COLO829 (cell line): ENCODE measurements at regions not wholly inside any gene's neighbourhood (a gene's known extent, or its start where the extent isn't known, plus 50 kb on each side); places are given as distances from the start of the nearest gene placed in this dataset.
A peak's percentile ranks its signal among the peaks of the same experiment; 100 is the strongest.
"Not testable (repeated sequence)": the region's sequence is repeated elsewhere in the genome, so short reads cannot be mapped to it uniquely, and the experiment has no call there.

ENCODE experiments used
- DNase-seq: peaks from one replicate; pipeline ENCODE4 v3.0.0; 2012; ENCODE audit warnings: low spot score

DNA sequence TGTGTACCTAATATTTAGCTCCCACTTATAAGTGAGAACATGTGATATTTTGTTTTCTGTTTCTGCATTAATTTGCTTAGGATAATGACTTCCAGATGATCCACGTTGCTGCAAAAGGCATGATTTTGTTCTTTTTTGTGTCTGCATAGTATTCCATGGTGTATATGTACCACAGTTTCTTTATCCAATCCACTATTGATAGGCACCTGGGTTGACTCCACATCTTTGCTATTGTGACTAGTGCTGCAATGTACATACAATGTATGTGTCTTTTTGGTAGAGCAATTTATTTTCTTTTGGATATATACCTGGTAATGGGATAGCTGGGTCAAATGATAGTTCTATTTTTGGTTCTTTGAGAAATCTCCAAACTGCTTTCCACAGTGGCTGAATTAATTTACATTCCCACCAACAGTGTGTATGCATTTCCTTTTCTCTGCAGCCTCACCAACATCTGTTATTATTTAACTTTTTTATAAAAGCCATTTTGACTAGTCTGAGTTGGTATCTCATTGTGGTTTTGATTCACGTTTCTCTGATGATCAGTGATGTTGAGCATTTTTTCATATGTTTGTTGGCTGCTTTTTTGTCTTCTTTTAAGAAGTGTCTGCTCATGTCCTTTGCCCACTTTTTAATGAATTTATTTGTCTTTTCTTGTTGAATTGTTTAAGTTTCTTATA, 102.8 kb upstream of the GAS1 start:
- not testable (repeated sequence) for DNase-seq

DNA sequence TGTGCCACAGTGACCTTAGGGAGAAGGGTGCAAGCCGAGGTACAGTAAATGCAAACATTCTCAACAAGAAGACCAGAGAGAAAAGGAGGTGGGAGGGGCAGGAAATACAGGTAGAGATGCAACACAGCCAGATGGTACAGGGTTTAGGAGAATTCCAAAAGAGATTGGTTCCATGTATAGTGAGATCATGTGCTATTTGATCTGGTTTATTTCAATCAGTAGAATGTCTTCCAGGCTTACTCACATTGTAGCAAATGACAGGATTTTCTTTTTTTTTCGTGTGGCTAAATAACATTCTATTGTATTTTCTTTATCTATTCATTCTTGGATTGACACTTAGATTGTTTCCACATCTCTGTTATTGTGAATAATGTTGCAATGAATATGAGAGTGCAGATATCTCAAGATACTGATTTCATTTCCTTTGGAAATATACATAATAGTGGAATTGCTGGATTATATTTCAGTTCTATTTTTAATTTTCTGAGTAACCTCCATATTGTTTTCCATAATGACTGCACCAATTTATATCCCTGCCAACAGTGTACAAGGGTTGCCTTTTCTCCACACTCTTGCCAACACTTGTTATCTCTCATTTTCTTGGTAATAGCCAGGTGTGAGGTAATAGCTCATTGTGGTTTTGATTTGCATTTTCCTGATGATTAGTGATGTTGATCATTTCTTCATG, 107.8 kb upstream of the GAS1 start:
- DNase-seq, result no peak

DNA sequence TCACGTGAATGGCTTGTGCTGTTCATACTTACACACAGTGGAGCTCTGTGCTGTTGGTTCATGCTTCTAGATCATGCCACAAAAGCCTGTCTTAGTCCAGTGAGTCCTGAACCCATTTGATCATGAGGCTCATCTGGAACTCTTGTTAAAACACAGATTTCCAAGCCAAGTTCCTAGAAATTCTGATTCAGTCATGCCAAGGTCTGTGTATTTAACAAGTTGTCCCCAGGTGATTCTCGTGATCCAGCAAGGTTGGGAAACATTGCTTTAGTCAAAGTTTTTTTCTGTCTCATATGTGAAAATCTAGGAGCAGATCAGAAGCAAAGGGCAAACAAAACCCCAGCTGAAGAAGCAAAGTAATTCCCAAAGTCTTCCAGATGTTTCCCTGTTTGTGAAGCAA, 112.5 kb upstream of the GAS1 start:
- no peak for DNase-seq

DNA sequence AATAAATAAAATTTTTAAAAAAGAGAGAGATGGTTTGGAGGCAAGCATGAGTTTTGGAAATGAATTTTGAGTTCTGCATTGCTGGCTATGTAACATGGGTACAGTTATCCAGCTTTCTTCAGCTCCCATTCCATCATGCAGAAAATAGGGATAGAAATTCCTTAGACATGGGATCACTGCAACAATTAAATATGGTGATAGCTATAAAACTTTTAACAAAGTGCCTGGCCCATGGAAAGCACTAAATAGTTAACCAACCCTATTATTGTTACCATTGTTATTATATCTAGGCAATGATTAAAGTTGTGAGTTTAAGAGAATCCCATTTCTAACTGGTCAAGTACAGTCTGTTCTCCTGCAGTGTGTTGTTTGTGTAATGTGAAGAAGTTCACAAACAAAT, 115.4 kb upstream of the GAS1 start:
- no peak for DNase-seq

DNA sequence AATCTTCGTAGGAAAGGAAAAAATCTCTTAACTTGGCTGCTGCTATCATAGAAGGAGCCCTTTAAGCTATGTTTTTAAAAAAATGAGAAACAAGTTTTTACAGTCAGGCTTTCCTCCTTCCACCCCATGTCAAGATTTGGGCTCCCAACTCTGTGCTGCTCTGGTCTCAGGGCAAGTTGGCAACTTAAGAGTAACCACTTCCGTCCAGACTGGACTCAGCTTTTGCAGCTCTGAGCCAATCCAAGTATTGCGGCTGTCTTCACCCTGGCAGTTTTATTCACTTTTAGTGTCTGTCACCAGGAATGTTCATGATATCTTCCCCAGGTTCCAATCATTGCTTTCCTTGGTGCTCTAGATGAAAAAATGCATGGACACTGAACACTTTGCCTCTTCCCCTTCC, 115.9 kb upstream of the GAS1 start:
- no peak for DNase-seq

DNA sequence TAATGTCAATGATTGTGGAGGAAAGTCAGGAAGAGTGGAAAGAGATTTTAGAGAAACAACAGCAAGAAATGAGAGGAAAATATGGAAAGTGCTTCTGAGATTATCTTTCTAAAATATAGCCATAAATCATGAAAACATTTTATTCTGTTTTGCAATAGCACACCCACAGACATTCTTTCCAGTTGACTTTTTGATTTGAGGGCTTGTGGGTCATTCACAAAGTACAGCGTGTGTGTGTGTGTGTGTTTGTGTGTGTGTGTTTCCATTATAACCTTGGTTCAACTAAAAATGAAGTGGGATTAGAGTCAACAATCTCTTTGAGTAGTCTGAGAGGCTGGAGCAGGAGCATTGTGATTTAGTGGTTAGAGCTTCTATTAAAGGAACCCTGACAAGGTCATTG, 116.6 kb upstream of the GAS1 start:
- no peak for DNase-seq

DNA sequence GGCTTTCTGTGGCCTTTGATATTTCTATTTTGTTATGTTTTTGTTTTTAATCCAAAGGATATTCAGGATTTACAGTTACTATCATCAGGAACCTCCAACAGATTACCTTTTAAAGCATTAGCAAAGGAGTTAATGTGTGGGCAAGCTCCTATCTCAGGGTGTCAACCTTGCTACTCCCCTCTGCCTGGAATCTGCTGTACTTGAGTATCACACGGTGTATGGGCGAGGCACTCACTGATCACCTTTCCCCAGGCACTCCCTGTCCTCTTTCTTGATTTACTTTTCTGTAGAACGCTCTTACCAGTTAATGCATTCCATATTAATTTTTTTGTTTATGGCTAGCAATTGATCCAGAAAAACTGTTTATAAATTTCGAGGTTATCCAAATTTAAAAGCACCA, 117.0 kb upstream of the GAS1 start:
- no peak for DNase-seq

DNA sequence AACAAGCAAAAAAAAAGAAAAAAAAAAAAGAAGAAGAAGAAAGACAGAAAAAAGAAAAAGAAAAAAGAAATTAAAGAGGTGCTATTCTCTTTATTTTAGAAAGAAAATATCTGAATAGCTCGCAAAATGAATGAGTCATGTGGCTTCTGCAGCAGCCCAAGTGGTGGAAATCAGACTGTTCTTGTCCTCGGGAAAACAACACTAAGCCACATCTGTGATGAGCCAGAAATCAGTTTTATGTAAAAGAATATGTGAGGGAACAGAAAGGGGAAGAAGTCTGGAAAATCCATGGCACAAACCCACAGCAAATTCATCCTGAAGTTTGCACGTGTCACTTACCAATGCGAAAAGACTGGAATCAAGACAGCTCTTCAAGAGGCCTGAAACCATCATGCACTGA, 118.7 kb upstream of the GAS1 start:
- DNase-seq, result no peak

DNA sequence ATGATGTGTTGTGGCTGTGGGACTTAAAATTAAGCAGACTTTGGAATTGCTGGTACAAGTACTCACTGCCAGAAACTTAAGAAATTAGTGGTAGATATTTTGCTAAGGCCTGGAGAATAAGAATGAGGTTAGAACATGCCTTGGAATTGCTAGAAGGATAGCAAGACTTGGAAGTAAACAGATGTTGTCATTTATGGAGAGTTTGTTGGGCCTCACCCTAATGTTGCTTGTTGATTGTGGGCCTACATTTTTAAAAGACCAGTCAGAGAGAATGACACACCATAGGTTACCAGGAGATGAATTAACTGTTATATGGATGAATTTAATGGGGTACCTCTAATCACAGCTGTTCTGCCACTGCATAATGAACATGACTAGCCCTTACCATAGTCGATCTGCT, 120.1 kb upstream of the GAS1 start:
- no peak for DNase-seq

DNA sequence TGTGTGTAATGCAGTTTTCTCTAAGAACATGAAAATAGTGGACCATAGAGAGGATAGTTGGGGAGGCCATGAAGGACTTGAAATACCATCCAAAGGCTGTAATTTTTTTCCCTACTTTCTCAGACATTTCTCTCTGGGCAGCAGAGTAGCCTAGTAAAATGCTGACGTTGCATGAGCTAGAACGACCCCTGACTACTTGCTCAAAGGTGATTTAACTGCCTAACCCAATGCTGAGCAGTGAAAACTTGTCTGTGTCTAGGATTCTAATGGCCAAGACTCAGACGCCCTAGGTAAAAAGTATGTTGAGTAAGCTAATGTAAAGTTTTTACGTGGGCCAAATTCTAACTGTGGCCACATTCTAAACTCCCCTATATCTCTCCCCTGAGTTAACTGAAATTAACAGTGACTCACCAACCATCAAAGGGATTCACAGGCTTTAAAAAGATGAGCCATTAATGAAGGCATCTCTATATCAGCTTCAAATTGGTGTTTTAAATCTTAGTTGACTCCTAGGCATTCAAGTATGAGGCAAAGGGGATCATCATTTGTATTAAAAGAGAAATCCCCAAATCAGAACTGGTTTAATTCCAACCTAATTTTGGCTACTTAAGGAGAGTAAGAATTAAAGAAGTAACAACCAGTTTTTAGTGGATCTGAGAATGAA, 121.0 kb upstream of the GAS1 start:
- no peak for DNase-seq

DNA sequence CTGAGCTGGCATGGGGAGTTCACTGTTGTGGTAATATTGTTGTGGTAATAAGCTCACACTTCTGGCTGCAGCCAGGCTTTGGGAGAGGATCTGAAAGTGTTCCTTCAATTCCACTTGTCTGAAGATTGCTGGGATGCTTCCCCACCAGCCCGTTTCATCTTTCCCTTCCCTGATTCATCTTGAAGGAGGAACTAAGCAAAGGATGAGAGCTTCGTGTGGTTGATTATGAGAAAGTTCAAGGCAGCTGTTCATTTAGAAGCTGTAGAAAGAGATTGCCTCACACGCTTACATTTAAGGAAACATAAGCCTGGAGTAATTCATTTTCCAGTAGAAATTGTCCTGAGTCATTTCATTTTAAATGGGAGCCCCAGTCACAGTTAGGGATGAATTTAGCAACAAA, 122.4 kb upstream of the GAS1 start:
- no peak for DNase-seq

DNA sequence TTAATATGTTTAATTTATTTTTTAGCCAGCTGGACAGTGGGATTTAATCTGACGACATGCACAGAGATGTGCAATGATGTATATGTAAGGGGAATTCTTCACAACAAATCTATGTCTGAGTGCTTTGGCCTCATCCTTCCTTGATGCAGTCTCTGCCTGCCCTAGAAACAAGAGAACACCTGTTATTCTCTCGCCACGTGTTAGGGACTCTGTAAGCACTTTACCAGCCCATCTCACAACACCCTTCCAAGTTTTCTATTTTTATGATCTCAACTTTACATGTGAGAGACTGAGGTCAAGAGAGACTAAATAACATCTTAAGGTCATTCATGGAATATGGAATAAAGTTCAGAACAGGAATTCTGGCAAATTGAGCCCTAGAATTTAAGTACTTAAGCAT, 123.0 kb upstream of the GAS1 start:
- no peak for DNase-seq

DNA sequence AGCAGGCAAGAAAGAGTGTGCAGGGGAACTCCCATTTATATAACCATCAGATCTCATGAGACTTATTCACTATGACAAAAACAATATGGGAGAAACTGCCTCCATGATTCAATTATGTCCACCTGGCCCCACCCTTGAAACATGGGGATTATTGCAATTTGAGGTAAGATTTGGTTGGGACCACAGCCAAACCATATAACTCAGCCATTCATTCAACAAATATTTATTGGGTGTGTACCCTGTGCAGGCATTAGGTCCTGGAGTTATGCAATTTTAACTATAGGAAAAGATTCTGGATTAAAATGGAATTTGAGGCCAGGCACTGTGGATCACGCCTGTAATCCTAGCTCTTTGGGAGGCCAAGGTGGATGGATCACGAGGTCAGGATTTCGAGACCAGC, 124.2 kb upstream of the GAS1 start:
- DNase-seq, result no peak

DNA sequence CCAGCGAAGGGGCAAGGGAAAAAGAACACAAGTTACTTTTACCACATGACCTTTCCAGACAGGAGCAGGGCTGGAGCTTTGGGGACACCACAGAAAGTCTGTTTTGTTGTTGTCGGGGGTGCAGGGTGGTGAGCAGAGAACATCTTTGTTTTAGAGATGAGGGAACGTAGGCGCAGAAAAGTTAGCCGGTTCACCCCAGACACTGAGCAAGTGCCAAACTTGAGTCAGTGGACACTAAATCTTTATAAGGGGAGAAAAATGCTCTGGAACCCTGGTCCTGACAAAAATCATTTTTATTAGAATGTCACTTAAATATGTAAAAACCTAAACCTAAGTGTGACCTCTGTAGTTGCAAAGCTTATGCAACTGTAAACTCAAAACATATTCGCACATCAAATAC, 126.4 kb upstream of the GAS1 start:
- no peak for DNase-seq

DNA sequence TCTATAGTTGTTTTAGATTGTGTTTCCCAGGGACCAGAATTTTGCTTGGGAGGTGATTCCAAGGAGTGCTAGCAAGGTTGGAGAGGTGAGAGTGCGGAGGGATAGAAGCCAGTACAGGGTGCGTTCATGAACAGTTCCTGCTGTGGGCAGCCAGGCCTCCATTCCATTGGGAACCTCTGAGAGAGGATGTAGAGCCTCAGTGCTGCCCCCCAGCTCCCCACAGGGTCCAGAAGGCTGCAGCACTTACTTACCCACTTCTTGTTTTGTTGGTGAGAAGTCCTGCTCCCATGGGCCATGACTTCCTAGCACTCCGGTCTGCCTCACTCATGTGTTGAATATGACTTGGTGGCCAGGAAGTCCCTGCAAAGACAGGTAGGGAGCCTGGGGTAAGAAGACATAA, 128.2 kb upstream of the GAS1 start:
- DNase-seq, result no peak

DNA sequence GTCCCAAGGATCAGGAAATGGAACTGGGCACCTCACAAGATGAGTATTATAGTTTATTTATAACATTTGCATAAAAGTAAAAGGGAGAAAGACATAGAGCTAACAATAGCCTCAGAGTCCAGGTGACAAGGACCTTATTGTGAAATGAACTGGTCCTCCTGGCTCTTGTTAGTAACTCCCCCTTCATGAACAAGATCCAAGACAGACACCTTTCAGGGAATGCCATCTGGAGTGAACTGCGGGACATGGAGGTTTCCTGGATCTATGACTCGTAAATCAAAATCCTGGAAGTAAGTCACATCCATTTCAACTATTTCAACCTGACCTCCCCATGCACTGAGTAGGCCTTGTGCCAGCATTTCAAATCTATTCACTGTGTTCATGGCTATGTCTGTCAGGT, 129.5 kb upstream of the GAS1 start:
- DNase-seq, result no peak

DNA sequence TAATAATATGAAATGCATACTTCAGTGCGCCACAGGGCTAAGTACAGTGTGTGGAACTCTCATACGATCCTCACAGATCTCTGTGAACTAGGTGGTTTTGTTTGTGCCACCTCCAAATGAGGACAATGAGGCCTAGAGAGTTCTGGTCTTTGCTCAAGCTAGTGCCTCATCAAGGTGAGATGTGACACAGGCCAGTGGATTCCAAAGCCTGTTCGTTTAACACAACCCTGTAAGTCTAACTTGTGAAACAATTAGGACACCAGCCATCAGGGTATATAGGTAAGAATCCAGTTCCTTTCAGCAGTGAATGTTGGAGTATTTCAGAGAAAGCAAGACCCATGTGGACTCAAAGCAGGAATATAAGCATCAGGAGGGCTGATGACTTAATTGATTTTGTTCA, 130.7 kb upstream of the GAS1 start:
- no peak for DNase-seq

DNA sequence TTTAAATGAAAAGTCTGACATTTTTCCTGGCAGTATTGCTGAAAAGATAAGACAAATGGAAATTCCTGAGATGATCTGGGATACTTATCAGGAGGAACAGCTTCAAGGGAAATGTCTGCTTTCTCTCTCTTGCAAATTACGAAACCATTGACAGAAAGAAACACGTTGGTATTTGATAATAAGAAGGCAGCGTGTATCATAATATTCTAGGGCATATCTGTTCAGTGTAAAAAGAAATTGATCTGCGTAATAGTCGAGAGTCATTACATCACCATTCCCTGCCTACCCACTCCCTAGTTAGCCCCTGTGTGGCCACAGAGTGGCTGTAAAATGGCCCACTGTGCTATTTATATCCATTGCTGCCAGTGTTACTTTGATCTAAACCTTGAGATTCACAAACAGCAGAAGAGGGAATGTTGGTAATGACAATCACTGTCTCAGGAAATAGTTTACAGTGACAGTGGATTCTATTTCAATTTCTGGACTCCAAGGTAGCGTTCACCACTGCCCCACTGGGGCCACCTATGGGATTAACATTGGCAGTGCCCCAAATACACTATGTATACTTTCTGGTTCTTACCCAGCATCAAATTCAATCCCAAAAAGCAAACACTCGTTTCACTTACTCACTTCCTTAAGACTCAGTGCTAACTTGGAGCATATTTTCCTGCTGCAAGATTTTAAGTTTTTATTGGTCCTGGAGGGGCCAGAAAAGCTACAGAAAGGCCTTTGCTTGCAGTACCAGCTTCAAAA, 133.4 kb upstream of the GAS1 start:
- DNase-seq, result no peak

DNA sequence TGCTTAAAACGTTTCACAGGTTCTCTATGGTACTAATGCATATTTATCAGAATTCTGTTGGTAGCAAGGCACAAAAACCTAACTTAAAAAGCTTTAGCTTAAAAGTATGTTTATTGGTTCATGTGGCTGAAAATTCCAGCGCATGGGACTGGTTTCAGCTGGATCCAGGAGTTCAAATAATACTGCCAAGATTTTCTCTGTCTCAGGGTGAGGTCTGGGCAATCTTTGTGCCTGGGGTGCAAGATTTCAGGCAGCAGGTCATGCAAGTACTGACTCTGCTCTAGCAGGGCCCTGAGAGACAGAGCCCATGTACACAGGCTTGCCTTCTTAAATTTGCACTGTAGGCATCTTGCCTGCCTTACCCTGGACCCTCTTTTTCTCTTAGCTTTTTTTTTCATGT, 134.2 kb upstream of the GAS1 start:
- DNase-seq, result no peak

DNA sequence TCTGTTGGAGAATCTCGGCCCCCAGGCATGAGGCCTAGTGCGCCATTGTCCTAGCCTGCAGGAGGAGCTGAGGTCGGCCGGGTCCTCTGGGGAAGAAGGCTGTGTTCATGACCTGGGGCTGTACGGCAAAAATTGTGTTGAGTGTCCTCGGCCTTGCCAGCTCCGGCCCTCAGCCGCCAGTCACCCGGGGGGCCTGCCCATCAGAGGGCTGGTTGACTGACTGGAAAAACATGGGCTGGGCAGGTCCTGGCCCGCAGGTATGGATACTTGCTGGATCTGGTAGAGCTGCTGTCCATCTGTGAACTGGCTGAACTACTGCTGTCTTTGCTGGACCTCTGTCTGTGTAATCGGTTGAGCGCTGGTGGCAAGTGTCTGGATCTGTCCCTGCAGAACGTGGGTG, 136.7 kb upstream of the GAS1 start:
- DNase-seq, result no peak

DNA sequence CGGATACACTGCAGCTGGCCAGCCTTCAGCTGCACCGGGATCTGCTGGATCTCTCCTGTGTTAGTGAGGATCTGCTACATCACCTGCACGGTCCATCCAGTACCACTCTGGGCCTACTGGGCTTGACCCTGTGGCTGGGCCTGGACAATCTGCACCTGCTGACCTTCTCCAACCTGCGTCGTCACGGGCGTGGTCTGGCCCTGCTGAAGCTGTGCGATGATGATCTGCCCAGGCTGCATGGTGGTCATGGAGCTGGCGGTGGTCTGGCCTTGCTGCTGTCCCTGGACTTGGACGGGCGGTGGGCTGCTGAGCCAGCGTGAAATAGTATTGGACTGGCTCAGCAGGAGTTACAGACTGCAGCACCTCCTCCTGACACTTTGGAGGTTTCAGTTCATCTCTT, 137.1 kb upstream of the GAS1 start:
- DNase-seq, result no peak

DNA sequence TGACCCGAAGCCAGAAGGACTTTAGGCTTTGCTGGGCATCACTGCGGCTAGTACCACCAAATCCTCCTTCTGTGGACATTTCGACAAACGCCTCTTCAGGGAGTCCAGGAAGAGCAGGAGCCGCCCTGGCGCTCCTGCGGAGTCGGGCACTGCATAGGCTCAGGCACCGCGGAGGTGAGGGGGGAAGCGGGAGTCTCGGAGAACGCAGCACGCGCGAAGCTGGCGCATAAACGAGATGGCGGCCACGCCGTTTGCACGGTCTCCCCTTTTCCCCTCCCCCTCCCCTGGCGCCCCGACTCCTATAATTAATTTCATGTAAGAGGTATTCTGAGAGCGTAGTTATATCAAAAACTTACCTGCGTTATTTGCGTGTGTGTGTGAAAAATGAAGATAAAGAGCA, 137.8 kb upstream of the GAS1 start:
- no peak for DNase-seq

DNA sequence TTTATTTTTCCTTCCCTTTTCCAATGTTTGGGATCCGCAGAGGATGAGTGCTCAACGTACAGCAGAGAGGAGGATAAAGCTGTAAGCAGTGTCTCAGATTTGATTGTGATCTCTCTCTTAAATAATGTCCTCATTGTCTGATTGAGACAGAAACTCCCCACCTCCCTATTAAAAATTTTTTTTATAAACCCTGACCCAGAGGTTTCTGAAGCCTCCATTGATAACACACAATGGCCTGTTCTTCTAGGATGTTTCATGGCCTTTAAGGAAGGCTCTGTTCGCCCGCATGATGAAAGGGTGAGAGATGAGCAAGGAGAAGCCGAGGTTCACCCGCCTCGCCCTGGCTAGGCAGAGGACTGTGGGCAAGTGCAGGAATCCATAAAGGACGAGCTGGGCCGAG, 138.2 kb upstream of the GAS1 start:
- DNase-seq, result peak; percentile 96
